B cell (primary cell): ENCODE measurements at regions not wholly inside any gene's neighbourhood (a gene's known extent, or its start where the extent isn't known, plus 50 kb on each side); places are given as distances from the start of the nearest gene placed in this dataset.

ENCODE experiments used
- ATAC-seq: fragments of 200-7000 bp; cut with Tn5 transposase; one replicate; pipeline ENCODE4 v1.10.0; 2021; ENCODE audit warnings: low read depth, mild to moderate bottlenecking, moderate number of reproducible peaks, moderate library complexity
- CTCF ChIA-PET: fragments of 350-600 bp; sonication (Branson Sonifier 250); formaldehyde crosslinking; loops from one replicate; lab custom pipeline; 2021; ENCODE audit warnings: antibody characterized with exemption, inconsistent platforms; lab: Charles Lee
- POLR2A ChIA-PET: fragments of 350-600 bp; sonication (Branson Sonifier 250); formaldehyde crosslinking; loops from one replicate; lab custom pipeline; 2021; ENCODE audit warnings: antibody characterized with exemption; lab: Charles Lee
- DNase-seq: peaks from one replicate; pipeline ENCODE4 v3.0.0; 2013
- H2AFZ ChIP-seq: 2 replicates; pipeline ENCODE4 v1.6.1; 2012; ENCODE audit warnings: mild to moderate bottlenecking, low read depth, low read length; ENCODE audit not compliant: insufficient read depth, poor library complexity, severe bottlenecking
- H3K27ac ChIP-seq, 2 donors: 1 replicate in 1 of 2; 2 replicates in 1 of 2; pipeline ENCODE4 v1.5.1; 2012 to 2013; ENCODE audit warnings: low read length in 2 of 2, mild to moderate bottlenecking in 2 of 2, moderate library complexity in 1 of 2
- H3K27me3 ChIP-seq, 4 experiments: fragments of 200-600 bp in 1 of 4; sonication (generic) in 1 of 4; replicated peaks in 1 of 4; 1 replicate in 2 of 4; 2 replicates in 2 of 4; pipeline versions ENCODE4 v1.6.1 to v1.7.0; 2013 to 2016; ENCODE audit warnings: low read length in 3 of 4, mild to moderate bottlenecking in 2 of 4, mixed read lengths in 1 of 4, moderate library complexity in 1 of 4; ENCODE audit not compliant: insufficient read depth in 4 of 4, control insufficient read depth in 3 of 4; ENCODE audit errors: control extremely low read depth in 1 of 4
- H3K36me3 ChIP-seq, 2 experiments: replicated peaks in 1 of 2; 1 replicate in 1 of 2; 2 replicates in 1 of 2; pipeline versions ENCODE4 v1.6.1 to v1.7.1; 2013; ENCODE audit warnings: low read length in 1 of 2; ENCODE audit not compliant: insufficient read depth in 2 of 2, control insufficient read depth in 1 of 2; ENCODE audit errors: control extremely low read depth in 1 of 2, extremely low read depth in 1 of 2
- H3K4me1 ChIP-seq, 2 donors: fragments of 200-600 bp in 1 of 2; sonication (generic) in 1 of 2; 1 replicate in 1 of 2; 2 replicates in 1 of 2; pipeline versions ENCODE4 v1.5.1 to v1.6.1; 2013 to 2017; ENCODE audit warnings: low read length in 2 of 2; ENCODE audit not compliant: control insufficient read depth in 2 of 2, insufficient read depth in 2 of 2
- H3K4me2 ChIP-seq: replicated peaks from 2 replicates; pipeline ENCODE3; 2012; ENCODE audit warnings: mild to moderate bottlenecking, low read depth, low read length; ENCODE audit not compliant: poor library complexity, severe bottlenecking
- H3K4me3 ChIP-seq, 5 experiments: fragments of 200-600 bp in 1 of 5; sonication (generic) in 1 of 5; 1 replicate in 3 of 5; 2 replicates in 2 of 5; pipeline versions ENCODE4 v1.5.1 to v1.7.0; 2011 to 2016; ENCODE audit warnings: low read length in 4 of 5, mild to moderate bottlenecking in 4 of 5, low read depth in 2 of 5, control low read depth in 1 of 5, moderate library complexity in 1 of 5; ENCODE audit not compliant: insufficient read depth in 1 of 5; ENCODE audit errors: control extremely low read depth in 1 of 5, extremely low read depth in 1 of 5
- H3K79me2 ChIP-seq: fragments of 200-600 bp; sonication (generic); one replicate; pipeline ENCODE4 v1.6.0; 2016; ENCODE audit warnings: low read length; ENCODE audit not compliant: control insufficient read depth, insufficient read depth
- H3K9ac ChIP-seq: fragments of 200-600 bp; sonication (generic); 2 replicates; pipeline ENCODE4 v1.6.1; 2017; ENCODE audit warnings: mild to moderate bottlenecking, low read length, moderate library complexity
- H3K9me3 ChIP-seq, 3 donors: one replicate each; pipeline versions ENCODE4 v1.6.1 to v1.7.1; 2013; ENCODE audit warnings: low read length in 2 of 3; ENCODE audit not compliant: control insufficient read depth in 2 of 3, insufficient read depth in 1 of 3; ENCODE audit errors: control extremely low read depth in 1 of 3
- H4K20me1 ChIP-seq: 2 replicates; pipeline ENCODE4 v1.6.0; 2012; ENCODE audit warnings: mild to moderate bottlenecking, low read length; ENCODE audit not compliant: insufficient read depth, control insufficient read depth, poor library complexity, severe bottlenecking
- H3K27ac Mint-ChIP-seq: one replicate; pipeline ENCODE4 v1.8.0; 2021; ENCODE audit warnings: mixed read lengths
- H3K27me3 Mint-ChIP-seq: one replicate; pipeline ENCODE4 v1.8.0; 2021; ENCODE audit warnings: mixed read lengths
- H3K4me1 Mint-ChIP-seq: one replicate; pipeline ENCODE4 v1.8.0; 2021; ENCODE audit warnings: mixed read lengths
- H3K4me3 Mint-ChIP-seq: one replicate; pipeline ENCODE4 v1.8.0; 2021; ENCODE audit warnings: mixed read lengths
- H3K9me3 Mint-ChIP-seq: one replicate; pipeline ENCODE4 v1.8.0; 2022; ENCODE audit warnings: mixed read lengths; ENCODE audit not compliant: insufficient read depth
- CTCF ChIP-seq: fragments of 200-600 bp; IDR thresholded peaks from one replicate; pipeline ENCODE4 v1.8.0; 2022; ENCODE audit warnings: antibody characterized with exemption, mild to moderate bottlenecking
- EZH2 ChIP-seq: IDR thresholded peaks from 2 replicates; pipeline ENCODE4 v1.6.1; 2012; ENCODE audit warnings: borderline replicate concordance, low read depth, mild to moderate bottlenecking, moderate library complexity, low read length; ENCODE audit not compliant: insufficient read depth, poor library complexity, severe bottlenecking
- whole genome bisulfite sequencing: methylation state at CpG from one replicate; pipeline ENCODE4 v1.1.5; 2013; ENCODE audit warnings: missing lambda C conversion rate; ENCODE audit not compliant: insufficient coverage; 5-methylcytosine and 5-hydroxymethylcytosine counted together
- intact Hi-C: fragments of 100-400 bp; cut with micrococcal nuclease; formaldehyde crosslinking; loops from one replicate; pipeline ENCODE4 v1.10.0; 2022

- H3K9me3 Mint-ChIP-seq: no peaks in the 10 kb centered on the region
- ATAC-seq (no peak), DNase-seq (no peak)
- Histone ChIP-seq H3K27ac (no peak overlapping the region), H3K4me2 (no peak overlapping the region), H3K9me3 (peaks cover 0 to 4% (median 0%) of the 10 kb centered on the region in 3 donors), H2AFZ (no peak overlapping the region), H4K20me1 (no peaks in the 10 kb centered on the region), H3K79me2 (no peaks in the 10 kb centered on the region), H3K4me1 (no peaks in the 10 kb centered on the region), H3K27me3 (no peaks in the 10 kb centered on the region), H3K9ac (no peak overlapping the region), H3K4me3 (no peak overlapping the region), H3K36me3 (no peaks in the 10 kb centered on the region)
- H3K4me3 Mint-ChIP-seq: no peak overlapping the region
- WGBS: 47% methylated on average over 1 of the region's 3 CpGs
- H3K27ac Mint-ChIP-seq: no peak overlapping the region
- TF ChIP-seq EZH2 (no peak), CTCF (no peak)
- no peaks in the 10 kb centered on the region for H3K4me1 Mint-ChIP-seq
- POLR2A ChIA-PET: no interaction called here
- CTCF ChIA-PET: no interaction called here
- H3K27me3 Mint-ChIP-seq: no peaks in the 10 kb centered on the region
- intact Hi-C loops: no loop called here
These were observed 927.9 kb upstream of the B3GALT2 start for GRCh38 chr1:194114288-194114687.

GRCh38 chr1:194105381-194105780 is 919.0 kb upstream of the B3GALT2 start:
- no peaks in the 10 kb centered on the region for H3K4me1 Mint-ChIP-seq
- H2AFZ ChIP-seq: no peak overlapping the region
- H3K27ac Mint-ChIP-seq: no peak overlapping the region
- no peak overlapping the region for H3K27ac ChIP-seq
- H3K9ac ChIP-seq: no peak overlapping the region
- H3K4me1 ChIP-seq: no peaks in the 10 kb centered on the region
- H4K20me1 ChIP-seq: no peaks in the 10 kb centered on the region
- peaks cover 0 to 3% (median 0%) of the 10 kb centered on the region in 4 experiments for H3K27me3 ChIP-seq
- CTCF ChIA-PET: no interaction called here
- DNase-seq (no peak), ATAC-seq (no peak)
- H3K79me2 ChIP-seq: no peaks in the 10 kb centered on the region
- WGBS: 100% methylated on average over 1 of the region's 2 CpGs
- TF ChIP-seq EZH2 (no peak), CTCF (no peak)
- no peaks in the 10 kb centered on the region for H3K9me3 Mint-ChIP-seq
- no peak overlapping the region for H3K4me3 ChIP-seq
- intact Hi-C loops: no loop called here
- no peaks in the 10 kb centered on the region for H3K9me3 ChIP-seq
- H3K4me3 Mint-ChIP-seq: no peak overlapping the region
- no peaks in the 10 kb centered on the region for H3K27me3 Mint-ChIP-seq
- POLR2A ChIA-PET: no interaction called here
- H3K36me3 ChIP-seq: no peaks in the 10 kb centered on the region
- H3K4me2 ChIP-seq: no peak overlapping the region
